RWPE2 (cell line): ENCODE measurements at regions not wholly inside any gene's neighbourhood (a gene's known extent, or its start where the extent isn't known, plus 50 kb on each side); places are given as distances from the start of the nearest gene placed in this dataset.

Source experiments
- ATAC-seq: fragments of 200-7000 bp; cut with Tn5 transposase; 3 replicates; pipeline ENCODE4 v1.9.1; 2021; ENCODE audit warnings: low read depth
- DNase-seq: peaks from one replicate; pipeline ENCODE4 v3.0.0-alpha.2; 2020; ENCODE audit warnings: low spot score
- H3K27ac ChIP-seq: fragments of 450-650 bp; 2 replicates; pipeline ENCODE4 v1.5.1; 2017; ENCODE audit warnings: mild to moderate bottlenecking; ENCODE audit not compliant: poor library complexity, severe bottlenecking
- H3K27me3 ChIP-seq: fragments of 250-450 bp; sonication (Bioruptor Pico); 2 replicates; pipeline ENCODE4 v1.5.1; 2021; ENCODE audit warnings: mild to moderate bottlenecking, moderate library complexity; ENCODE audit not compliant: insufficient read depth, poor library complexity, severe bottlenecking
- H3K36me3 ChIP-seq: fragments of 250-450 bp; sonication (Bioruptor Pico); 2 replicates; pipeline ENCODE4 v1.5.1; 2020; ENCODE audit warnings: low read depth, mild to moderate bottlenecking, moderate library complexity
- H3K4me1 ChIP-seq: fragments of 250-450 bp; sonication (Bioruptor Pico); 2 replicates; pipeline ENCODE4 v1.5.1; 2021; ENCODE audit warnings: mild to moderate bottlenecking, moderate library complexity; ENCODE audit not compliant: insufficient read depth, poor library complexity, severe bottlenecking
- H3K4me3 ChIP-seq: fragments of 250-450 bp; sonication (Bioruptor Pico); 2 replicates; pipeline ENCODE4 v1.5.1; 2021; ENCODE audit warnings: mild to moderate bottlenecking, moderate library complexity; ENCODE audit not compliant: severe bottlenecking
- H3K9me3 ChIP-seq: fragments of 250-450 bp; sonication (Bioruptor Pico); 2 replicates; pipeline ENCODE4 v1.5.1; 2021; ENCODE audit warnings: mild to moderate bottlenecking, moderate library complexity; ENCODE audit not compliant: severe bottlenecking
- TF ChIP-seq, protein P1 (sequence below): fragments of 450-650 bp; IDR thresholded peaks from one replicate; pipeline ENCODE4 v1.5.1; 2017; ENCODE audit warnings: mild to moderate bottlenecking, moderate library complexity; ENCODE audit not compliant: poor library complexity, severe bottlenecking

DNA sequence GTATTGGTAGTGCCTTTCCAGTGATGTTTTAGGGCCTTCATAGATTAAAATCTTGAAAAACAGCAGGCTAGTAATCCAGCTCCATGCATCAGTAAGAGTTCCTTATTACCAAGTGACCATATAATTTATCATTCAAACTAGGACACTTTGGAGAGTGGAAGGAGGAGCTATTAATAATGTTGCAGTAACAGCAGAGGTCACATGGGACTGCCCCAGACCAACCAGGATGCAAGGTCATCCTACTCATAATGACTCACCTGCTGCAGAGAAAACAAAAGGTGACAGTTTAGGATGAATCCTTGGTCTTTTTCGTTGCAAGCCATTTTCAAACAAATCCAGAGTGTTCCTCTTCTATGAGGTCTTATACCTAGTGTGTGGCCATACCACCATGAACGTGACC is 187.4 kb downstream of the NUF2 start:
- Histone ChIP-seq H3K27me3 (no peaks in the 10 kb centered on the region), H3K9me3 (no peaks in the 10 kb centered on the region), H3K36me3 (no peaks in the 10 kb centered on the region), H3K27ac (no peak overlapping the region), H3K4me3 (no peak overlapping the region), H3K4me1 (no peaks in the 10 kb centered on the region)
- TF ChIP-seq, protein P1, sequence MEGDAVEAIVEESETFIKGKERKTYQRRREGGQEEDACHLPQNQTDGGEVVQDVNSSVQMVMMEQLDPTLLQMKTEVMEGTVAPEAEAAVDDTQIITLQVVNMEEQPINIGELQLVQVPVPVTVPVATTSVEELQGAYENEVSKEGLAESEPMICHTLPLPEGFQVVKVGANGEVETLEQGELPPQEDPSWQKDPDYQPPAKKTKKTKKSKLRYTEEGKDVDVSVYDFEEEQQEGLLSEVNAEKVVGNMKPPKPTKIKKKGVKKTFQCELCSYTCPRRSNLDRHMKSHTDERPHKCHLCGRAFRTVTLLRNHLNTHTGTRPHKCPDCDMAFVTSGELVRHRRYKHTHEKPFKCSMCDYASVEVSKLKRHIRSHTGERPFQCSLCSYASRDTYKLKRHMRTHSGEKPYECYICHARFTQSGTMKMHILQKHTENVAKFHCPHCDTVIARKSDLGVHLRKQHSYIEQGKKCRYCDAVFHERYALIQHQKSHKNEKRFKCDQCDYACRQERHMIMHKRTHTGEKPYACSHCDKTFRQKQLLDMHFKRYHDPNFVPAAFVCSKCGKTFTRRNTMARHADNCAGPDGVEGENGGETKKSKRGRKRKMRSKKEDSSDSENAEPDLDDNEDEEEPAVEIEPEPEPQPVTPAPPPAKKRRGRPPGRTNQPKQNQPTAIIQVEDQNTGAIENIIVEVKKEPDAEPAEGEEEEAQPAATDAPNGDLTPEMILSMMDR: no peak
- DNase-seq (no peak), ATAC-seq (peak; percentile 62; the same call in 2 of the 3 replicates)

DNA sequence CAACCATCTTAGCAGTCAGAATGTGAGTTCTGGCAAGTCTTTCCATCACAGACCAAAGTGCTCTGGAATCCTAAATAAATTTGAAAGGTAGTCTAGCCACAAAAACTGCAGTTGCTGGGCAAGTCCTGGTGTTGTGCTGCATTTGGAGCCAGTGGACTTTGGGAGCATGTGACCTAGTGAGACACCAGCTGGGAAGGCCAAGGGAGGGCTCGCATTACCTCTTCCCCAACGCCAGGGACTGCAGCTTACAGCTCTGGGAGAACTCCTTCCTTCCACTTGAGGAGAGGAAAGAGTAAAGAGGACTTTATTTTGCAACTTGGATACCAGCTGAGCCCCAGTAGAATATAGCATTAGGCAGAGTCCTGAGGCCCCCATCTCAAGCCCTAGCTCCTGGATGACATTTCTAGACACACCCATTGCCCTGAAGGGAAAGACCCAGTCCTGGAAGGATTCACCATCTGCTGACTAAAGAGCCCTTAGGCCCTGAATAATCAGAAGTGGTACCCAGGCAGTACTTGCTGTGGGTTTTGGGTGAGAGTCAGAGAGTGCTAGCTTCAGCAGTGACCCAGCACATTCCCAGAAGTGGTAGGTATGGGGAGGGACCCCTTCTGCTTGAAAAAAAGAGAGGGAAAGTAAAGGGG is 190.7 kb downstream of the NUF2 start:
- Histone ChIP-seq H3K4me3 (no peak overlapping the region), H3K27ac (no peak overlapping the region), H3K4me1 (no peaks in the 10 kb centered on the region), H3K36me3 (no peaks in the 10 kb centered on the region), H3K9me3 (no peaks in the 10 kb centered on the region), H3K27me3 (no peaks in the 10 kb centered on the region)
- TF ChIP-seq, protein P1: no peak
- DNase-seq (no peak), ATAC-seq (no peak)

DNA sequence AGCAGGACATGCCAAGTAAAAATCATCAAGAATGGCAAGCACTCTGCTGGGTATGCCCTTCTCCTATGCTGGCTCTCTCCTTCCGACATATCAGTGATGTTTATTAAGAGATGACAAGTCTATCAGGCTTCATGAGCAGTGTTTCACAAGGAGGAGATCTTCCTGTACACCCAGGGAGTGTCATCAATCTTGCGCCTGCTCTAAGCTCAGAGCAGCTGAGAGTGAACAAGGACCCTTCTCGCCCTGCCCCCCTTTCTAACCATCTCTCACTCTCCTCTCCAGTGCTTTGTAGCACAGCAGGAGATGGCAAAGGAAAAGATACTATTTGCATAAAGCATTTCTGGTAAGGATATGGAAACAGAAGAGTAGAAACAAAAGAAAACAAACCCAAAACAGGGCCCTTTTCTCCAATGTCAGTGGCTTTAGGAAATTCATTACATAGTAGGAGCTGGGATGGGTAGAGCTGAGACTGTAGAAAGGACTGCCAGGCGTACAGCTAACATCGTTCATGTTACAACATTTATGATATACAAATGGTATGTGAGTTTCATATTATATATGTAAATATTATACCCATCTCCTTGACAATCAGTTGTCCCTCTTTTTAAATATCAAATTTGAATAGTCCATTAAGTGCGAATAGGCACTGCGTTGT is 201.7 kb downstream of the NUF2 start:
- TF ChIP-seq, protein P1: no peak
- Histone ChIP-seq H3K4me1 (no peaks in the 10 kb centered on the region), H3K27me3 (no peaks in the 10 kb centered on the region), H3K36me3 (no peaks in the 10 kb centered on the region), H3K27ac (no peak overlapping the region), H3K4me3 (no peak overlapping the region), H3K9me3 (no peaks in the 10 kb centered on the region)
- DNase-seq: no peak
- ATAC-seq: no peak

DNA sequence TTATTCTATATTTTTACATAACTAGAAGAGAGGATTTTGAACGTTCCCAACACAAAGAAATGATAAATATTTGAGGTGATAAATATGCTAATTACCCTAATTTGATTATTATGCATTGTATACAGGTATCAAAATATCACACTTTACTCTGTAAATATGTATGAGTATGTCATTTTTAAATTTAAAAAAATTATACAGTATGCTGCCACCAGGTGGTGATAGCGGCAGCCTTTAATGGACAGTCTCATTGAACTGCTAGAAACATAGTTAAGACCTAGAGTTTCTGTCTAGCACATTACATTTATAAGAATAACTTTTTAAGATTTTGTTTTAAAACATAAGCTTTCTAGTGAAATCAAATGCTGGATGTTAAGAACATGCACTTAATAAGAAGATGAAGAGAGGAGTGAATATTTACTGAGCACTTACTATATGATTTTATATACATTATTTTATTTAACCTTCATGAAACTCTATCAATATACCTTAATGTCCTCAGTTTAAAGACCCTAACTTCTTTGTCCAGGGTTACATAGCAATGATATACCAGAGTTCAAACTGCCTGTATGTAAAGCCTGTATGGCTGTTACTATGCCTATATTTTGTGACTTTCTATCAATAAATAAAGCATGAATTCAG is 207.1 kb downstream of the NUF2 start:
- H3K36me3 ChIP-seq: no peaks in the 10 kb centered on the region
- ATAC-seq (peak; percentile 61), DNase-seq (no peak)
- H3K4me1 ChIP-seq: no peaks in the 10 kb centered on the region
- TF ChIP-seq, protein P1: peak; percentile 77
- H3K9me3 ChIP-seq: no peaks in the 10 kb centered on the region
- no peaks in the 10 kb centered on the region for H3K27me3 ChIP-seq
- no peak overlapping the region for H3K27ac ChIP-seq
- H3K4me3 ChIP-seq: no peak overlapping the region
